Cardiac muscle cell (in vitro differentiated cells and primary cell): ENCODE measurements at regions not wholly inside any gene's neighbourhood (a gene's known extent, or its start where the extent isn't known, plus 50 kb on each side); places are given as distances from the start of the nearest gene placed in this dataset.

Source experiments
- DNase-seq, 2 donors: peaks; one replicate each; pipeline versions ENCODE4 v3.0.0 to v3.0.0-alpha.2; 2010 to 2017; ENCODE audit warnings: low read depth in 1 of 2, low spot score in 1 of 2
- H3K27ac ChIP-seq: fragments of 200-600 bp; sonication (generic); 2 replicates; pipeline ENCODE4 v1.5.1; 2016
- H3K27me3 ChIP-seq: fragments of 200-600 bp; sonication (generic); 2 replicates; pipeline ENCODE4 v1.6.0; 2016; ENCODE audit warnings: control low read depth
- H3K36me3 ChIP-seq: fragments of 200-600 bp; sonication (generic); 2 replicates; pipeline ENCODE4 v1.5.1; 2016; ENCODE audit warnings: control low read depth
- H3K4me1 ChIP-seq: fragments of 200-600 bp; sonication (generic); 2 replicates; pipeline ENCODE4 v1.8.1; 2017; ENCODE audit warnings: low read depth, mild to moderate bottlenecking, mixed run types
- H3K4me3 ChIP-seq: fragments of 200-600 bp; sonication (generic); 2 replicates; pipeline ENCODE4 v1.5.1; 2016; ENCODE audit warnings: mild to moderate bottlenecking
- H3K9me3 ChIP-seq: fragments of 200-600 bp; sonication (generic); 2 replicates; pipeline ENCODE4 v1.5.1; 2017; ENCODE audit warnings: low read depth, mild to moderate bottlenecking, control low read depth
- TF ChIP-seq, protein P1 (sequence below): IDR thresholded peaks from 2 replicates; pipeline ENCODE4 v1.5.1; 2012; ENCODE audit warnings: low read depth, mild to moderate bottlenecking, low read length

DNA sequence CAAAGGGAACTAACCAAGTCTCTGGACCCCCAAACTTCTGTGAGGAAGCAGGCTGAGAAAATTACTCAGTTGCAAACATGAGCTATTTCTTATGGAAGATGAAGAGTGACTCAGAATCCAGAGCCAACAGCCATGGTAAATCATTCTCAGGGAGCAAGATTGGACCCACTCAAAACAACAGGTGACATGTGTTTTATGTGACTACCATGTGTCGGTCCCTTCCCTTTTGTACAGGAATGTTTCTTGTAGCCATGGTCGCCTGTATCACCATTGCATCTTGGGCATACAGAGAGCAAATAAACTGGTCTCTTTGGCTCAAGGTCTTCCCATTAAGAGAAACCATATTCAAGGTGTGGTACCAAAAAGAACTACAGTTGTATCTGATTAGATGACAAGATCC, 75.4 kb upstream of the COCH start:
- H3K27me3 ChIP-seq, result no peaks in the 10 kb centered on the region
- H3K36me3 ChIP-seq, result no peaks in the 10 kb centered on the region
- no peaks in the 10 kb centered on the region for H3K4me1 ChIP-seq
- TF ChIP-seq, protein P1, sequence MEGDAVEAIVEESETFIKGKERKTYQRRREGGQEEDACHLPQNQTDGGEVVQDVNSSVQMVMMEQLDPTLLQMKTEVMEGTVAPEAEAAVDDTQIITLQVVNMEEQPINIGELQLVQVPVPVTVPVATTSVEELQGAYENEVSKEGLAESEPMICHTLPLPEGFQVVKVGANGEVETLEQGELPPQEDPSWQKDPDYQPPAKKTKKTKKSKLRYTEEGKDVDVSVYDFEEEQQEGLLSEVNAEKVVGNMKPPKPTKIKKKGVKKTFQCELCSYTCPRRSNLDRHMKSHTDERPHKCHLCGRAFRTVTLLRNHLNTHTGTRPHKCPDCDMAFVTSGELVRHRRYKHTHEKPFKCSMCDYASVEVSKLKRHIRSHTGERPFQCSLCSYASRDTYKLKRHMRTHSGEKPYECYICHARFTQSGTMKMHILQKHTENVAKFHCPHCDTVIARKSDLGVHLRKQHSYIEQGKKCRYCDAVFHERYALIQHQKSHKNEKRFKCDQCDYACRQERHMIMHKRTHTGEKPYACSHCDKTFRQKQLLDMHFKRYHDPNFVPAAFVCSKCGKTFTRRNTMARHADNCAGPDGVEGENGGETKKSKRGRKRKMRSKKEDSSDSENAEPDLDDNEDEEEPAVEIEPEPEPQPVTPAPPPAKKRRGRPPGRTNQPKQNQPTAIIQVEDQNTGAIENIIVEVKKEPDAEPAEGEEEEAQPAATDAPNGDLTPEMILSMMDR, result no peak
- H3K4me3 ChIP-seq, result no peak overlapping the region
- H3K27ac ChIP-seq, result no peak overlapping the region
- no peak for DNase-seq
- no peaks in the 10 kb centered on the region for H3K9me3 ChIP-seq

DNA sequence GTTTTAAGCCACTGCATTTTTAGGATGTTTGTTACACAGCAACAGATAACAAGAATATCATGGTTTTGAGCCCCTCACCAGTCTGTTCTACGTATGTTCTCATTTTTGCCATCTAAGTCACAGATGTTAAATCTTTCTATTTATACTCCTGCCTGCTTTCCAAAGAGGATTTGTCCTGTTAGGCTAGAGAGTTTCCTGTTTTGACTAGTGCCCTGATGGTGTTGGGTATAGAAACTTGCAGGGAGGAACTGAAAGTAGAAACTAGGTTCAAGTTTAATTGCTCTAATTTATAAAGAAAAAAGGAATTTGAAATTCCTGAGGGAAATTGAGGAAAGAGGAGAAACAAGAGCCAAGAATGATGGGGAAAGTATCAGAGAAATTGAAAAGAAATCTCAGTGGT, 74.4 kb upstream of the COCH start:
- Histone ChIP-seq H3K9me3 (no peaks in the 10 kb centered on the region), H3K4me1 (no peaks in the 10 kb centered on the region), H3K4me3 (no peak overlapping the region), H3K27ac (no peak overlapping the region), H3K27me3 (no peaks in the 10 kb centered on the region), H3K36me3 (no peaks in the 10 kb centered on the region)
- DNase-seq, result no peak
- TF ChIP-seq, protein P1, result no peak

DNA sequence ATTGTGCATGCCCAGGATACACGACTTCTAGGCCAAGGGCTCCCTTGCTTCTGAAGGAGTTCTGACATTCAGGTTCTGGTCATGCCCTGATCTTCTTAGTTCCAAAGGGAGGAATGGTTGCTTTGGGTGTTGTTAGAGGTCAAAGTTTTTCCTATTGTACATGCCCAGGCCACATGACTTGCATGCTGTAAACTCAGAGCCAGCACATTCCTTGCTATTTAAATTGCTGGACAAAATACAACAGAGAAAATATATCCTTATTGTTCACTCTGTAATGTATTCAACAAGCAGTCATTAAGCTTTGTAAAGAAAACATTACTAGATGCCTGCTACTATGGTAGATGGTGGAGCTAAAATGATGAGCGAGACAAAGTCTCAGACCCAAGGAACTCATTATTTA, 71.2 kb upstream of the COCH start:
- Histone ChIP-seq H3K9me3 (no peaks in the 10 kb centered on the region), H3K27ac (no peak overlapping the region), H3K4me3 (no peak overlapping the region), H3K4me1 (no peaks in the 10 kb centered on the region), H3K36me3 (no peaks in the 10 kb centered on the region), H3K27me3 (no peaks in the 10 kb centered on the region)
- TF ChIP-seq, protein P1, result no peak
- peak in 1 of 2 donors; percentile 4 for DNase-seq

DNA sequence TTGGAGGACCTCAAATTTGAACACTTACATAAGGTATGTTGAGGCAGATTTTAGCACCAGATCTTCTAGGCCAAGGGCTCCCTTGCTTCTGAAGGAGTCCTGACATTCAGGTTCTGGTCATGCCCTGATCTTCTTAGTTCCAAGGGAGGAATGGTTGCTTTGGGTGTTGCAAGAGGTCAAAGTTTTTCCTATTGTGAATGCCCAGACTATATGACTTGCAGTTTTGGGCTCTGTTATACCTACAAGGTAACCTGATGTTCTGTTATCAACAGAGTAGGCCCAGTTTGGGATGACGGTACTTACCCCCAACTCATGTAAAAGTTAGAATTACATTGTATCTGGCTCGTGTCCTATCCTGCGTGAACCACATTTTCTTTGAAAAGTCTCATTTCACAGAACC, 69.1 kb upstream of the COCH start:
- TF ChIP-seq, protein P1, result no peak
- Histone ChIP-seq H3K36me3 (no peaks in the 10 kb centered on the region), H3K27me3 (no peaks in the 10 kb centered on the region), H3K4me1 (no peaks in the 10 kb centered on the region), H3K27ac (no peak overlapping the region), H3K9me3 (no peaks in the 10 kb centered on the region), H3K4me3 (no peak overlapping the region)
- no peak for DNase-seq

DNA sequence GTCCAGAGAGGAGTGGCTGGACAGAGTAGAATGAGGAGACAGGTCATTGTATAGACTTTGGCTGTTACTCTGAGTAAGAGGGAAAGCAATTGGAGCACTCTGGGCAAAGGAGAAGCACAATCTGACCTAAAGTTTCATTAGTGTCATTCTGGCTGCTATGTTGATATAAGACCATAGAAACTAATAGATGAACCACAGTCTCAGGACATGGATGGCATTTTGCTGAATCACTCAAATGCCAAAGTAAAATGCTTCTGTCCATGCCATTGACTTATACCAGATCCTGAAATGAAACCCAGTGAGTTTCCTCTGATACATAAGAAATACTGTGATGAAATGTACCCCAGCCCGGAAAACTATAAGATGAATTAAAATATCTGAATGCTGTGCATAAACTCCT, 65.8 kb upstream of the COCH start:
- DNase-seq, result no peak
- Histone ChIP-seq H3K4me1 (no peaks in the 10 kb centered on the region), H3K27ac (no peak overlapping the region), H3K4me3 (no peak overlapping the region), H3K27me3 (no peaks in the 10 kb centered on the region), H3K9me3 (no peaks in the 10 kb centered on the region), H3K36me3 (no peaks in the 10 kb centered on the region)
- TF ChIP-seq, protein P1, result no peak

DNA sequence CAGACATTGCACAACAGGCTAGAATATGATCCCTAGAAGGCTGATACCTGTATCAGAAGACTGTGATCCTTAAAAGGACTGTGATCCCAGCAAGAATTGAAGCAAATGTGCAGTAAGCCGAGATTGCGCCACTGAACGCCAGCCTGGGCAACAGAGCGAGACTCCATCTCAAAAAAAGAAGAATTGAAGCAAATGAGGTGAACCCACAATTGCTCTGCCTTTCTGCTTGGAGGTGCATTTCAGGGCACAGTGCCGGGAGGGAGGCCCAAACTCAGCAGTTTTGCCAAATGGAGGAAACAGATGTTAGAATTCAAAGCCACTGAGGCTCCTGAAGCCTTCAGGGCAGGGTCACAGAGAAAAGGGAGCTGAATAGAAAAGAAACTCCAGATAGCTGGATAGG, 61.1 kb upstream of the COCH start:
- TF ChIP-seq, protein P1, result no peak
- no peaks in the 10 kb centered on the region for H3K9me3 ChIP-seq
- H3K27ac ChIP-seq, result no peak overlapping the region
- no peak overlapping the region for H3K4me3 ChIP-seq
- no peaks in the 10 kb centered on the region for H3K4me1 ChIP-seq
- H3K27me3 ChIP-seq, result no peaks in the 10 kb centered on the region
- H3K36me3 ChIP-seq, result no peaks in the 10 kb centered on the region
- DNase-seq, result no peak
